Smooth muscle cell (in vitro differentiated cells): ENCODE measurements at regions not wholly inside any gene's neighbourhood (a gene's known extent, or its start where the extent isn't known, plus 50 kb on each side); places are given as distances from the start of the nearest gene placed in this dataset.
A peak's percentile ranks its signal among the peaks of the same experiment; 100 is the strongest.
"Not testable (repeated sequence)": the region's sequence is repeated elsewhere in the genome, so short reads cannot be mapped to it uniquely, and the experiment has no call there.

Source experiments
- DNase-seq: peaks from one replicate; lab custom pipeline; 2025; ENCODE audit not compliant: unreplicated experiment; lab: John Stamatoyannopoulos, UW
- H2AFZ ChIP-seq: fragments of 200-600 bp; sonication (generic); 2 replicates; pipeline ENCODE4 v1.6.0; 2016; ENCODE audit warnings: antibody characterized with exemption, low read depth, mild to moderate bottlenecking
- H3F3A ChIP-seq: fragments of 200-600 bp; sonication (generic); 2 replicates; pipeline ENCODE4 v1.6.0; 2017; ENCODE audit warnings: antibody characterized with exemption, low read depth
- H3K27ac ChIP-seq: fragments of 200-600 bp; sonication (generic); 2 replicates; pipeline ENCODE4 v1.5.1; 2016; ENCODE audit warnings: low read depth, mild to moderate bottlenecking
- H3K27me3 ChIP-seq: fragments of 200-600 bp; sonication (generic); 2 replicates; pipeline ENCODE4 v1.6.1; 2016; ENCODE audit warnings: low read depth, mild to moderate bottlenecking
- H3K36me3 ChIP-seq: fragments of 200-600 bp; sonication (generic); 2 replicates; pipeline ENCODE4 v1.5.1; 2016; ENCODE audit warnings: low read depth
- H3K4me1 ChIP-seq: fragments of 200-600 bp; sonication (generic); 2 replicates; pipeline ENCODE4 v1.5.1; 2016; ENCODE audit warnings: low read depth
- H3K4me2 ChIP-seq: fragments of 200-600 bp; sonication (generic); 2 replicates; pipeline ENCODE4 v1.6.0; 2016; ENCODE audit warnings: mild to moderate bottlenecking
- H3K4me3 ChIP-seq: fragments of 200-600 bp; sonication (generic); 2 replicates; pipeline ENCODE4 v1.5.1; 2016; ENCODE audit warnings: mild to moderate bottlenecking
- H3K79me2 ChIP-seq: fragments of 200-600 bp; sonication (generic); 2 replicates; pipeline ENCODE4 v1.6.0; 2016; ENCODE audit warnings: low read depth, mild to moderate bottlenecking
- H3K9ac ChIP-seq: fragments of 200-600 bp; sonication (generic); 2 replicates; pipeline ENCODE4 v1.6.0; 2016; ENCODE audit warnings: low read depth
- H3K9me3 ChIP-seq: fragments of 200-600 bp; sonication (generic); replicated peaks from 2 replicates; pipeline ENCODE4 v1.5.1; 2016; ENCODE audit warnings: low read depth
- H4K20me1 ChIP-seq: fragments of 200-600 bp; sonication (generic); 2 replicates; pipeline ENCODE4 v1.6.0; 2016; ENCODE audit warnings: low read depth
- WGBS: methylation state at CpG from one replicate; pipeline ENCODE4 v1.1.7; 2016; ENCODE audit warnings: low lambda C conversion rate; 5-methylcytosine and 5-hydroxymethylcytosine counted together

DNA sequence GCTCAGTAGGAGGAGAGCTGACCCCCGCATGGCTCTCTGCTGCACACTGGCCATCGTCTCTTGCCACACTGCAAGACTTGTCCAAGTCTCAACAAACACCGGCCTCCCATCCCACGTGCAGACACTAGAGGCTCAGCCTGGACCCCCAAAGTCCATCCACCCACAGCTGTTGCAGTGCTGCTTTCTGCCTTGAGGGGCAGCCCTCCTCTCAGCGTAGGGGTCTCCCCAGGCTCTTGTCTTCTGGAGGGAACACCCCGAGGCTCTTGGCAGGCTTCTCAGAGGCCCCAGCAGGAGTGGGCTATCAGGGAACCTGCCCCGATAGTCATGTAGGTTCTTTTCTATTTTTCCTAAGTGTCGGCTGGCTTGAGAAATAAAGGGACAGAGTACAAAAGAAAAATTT lies 75.5 kb upstream of the MTLN start:
- not testable (repeated sequence) for H3K27ac ChIP-seq, DNase-seq, H3F3A ChIP-seq, H3K4me3 ChIP-seq, H3K9me3 ChIP-seq, H3K4me2 ChIP-seq, H3K9ac ChIP-seq, H4K20me1 ChIP-seq, H3K27me3 ChIP-seq, H3K4me1 ChIP-seq, H3K79me2 ChIP-seq, H3K36me3 ChIP-seq, H2AFZ ChIP-seq
- WGBS: no CpG with 5 or more reads among the region's 8 CpGs

DNA sequence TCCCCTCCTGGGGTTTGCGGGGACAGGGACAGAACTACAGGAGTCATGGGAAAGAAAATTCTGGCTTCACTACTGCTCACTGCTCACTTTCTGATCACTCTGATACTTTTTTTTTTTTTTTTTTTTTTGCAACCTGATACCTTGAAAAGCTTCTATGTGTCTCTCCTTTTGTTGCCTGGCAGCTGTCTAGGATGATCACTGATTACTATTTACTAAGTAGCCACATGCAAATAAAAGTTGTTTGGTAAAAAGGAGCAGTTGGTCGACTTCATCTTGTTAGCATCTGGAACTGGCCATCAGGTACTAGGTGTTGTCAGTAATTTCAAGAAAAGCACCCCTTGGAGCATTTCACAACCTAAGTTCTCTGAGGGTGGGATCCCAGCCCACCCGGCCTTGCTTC lies 74.9 kb upstream of the MTLN start:
- not testable (repeated sequence) for H3K27ac ChIP-seq, H4K20me1 ChIP-seq, H3K36me3 ChIP-seq, H3F3A ChIP-seq, H3K4me3 ChIP-seq, H3K9me3 ChIP-seq, H3K27me3 ChIP-seq, H3K4me2 ChIP-seq, H2AFZ ChIP-seq, H3K9ac ChIP-seq, H3K79me2 ChIP-seq, DNase-seq, H3K4me1 ChIP-seq
- no CpG with 5 or more reads among the region's 3 CpGs for WGBS

DNA sequence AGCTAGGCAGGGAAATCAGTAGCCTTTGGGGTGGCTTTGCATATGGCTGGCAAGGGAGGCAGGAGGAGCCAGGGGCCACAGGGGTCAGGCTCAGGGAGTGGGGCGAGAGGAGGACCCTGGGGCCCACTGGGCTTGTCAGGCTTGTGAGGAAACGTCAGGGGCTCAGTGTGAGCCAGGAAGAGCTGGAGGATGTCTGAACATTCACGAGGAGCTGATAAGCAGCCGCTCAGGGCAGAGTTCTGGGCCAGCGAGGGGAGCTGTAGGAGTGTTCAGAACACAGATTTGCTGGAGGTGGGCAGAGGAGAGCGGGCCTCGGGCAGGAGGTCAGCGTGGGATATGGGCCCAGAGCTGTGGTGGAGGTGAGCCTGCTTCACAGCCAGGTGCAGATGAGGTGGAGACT lies 72.7 kb upstream of the MTLN start:
- not testable (repeated sequence) for H3K79me2 ChIP-seq, H3K27ac ChIP-seq, H3K4me2 ChIP-seq, H3F3A ChIP-seq, H3K27me3 ChIP-seq, H3K9ac ChIP-seq, H3K9me3 ChIP-seq, H2AFZ ChIP-seq, DNase-seq, H3K36me3 ChIP-seq, H4K20me1 ChIP-seq, H3K4me1 ChIP-seq, H3K4me3 ChIP-seq
- WGBS: no CpG with 5 or more reads among the region's 8 CpGs

DNA sequence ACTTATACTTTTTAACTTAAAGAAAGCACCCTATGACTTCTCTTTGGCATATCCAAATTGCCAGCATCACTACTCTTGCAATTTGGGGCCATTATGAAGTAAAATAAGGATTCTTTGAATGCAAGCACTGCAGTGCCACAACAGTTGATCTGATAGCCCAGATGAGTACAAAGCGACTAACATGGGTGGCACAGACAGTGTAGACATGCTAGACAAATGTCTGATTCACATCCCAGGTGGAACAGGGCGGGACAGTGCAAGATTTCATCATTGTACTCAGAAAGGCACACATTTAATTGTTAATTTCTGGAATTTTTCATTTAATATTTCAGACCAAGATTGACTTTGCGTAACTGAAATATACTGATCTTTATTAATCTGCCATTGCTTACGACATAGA lies 68.5 kb upstream of the MTLN start:
- not testable (repeated sequence) for H3F3A ChIP-seq, H3K4me3 ChIP-seq, DNase-seq, H3K9ac ChIP-seq, H3K27me3 ChIP-seq, H4K20me1 ChIP-seq, H3K4me1 ChIP-seq, H3K79me2 ChIP-seq, H3K36me3 ChIP-seq, H2AFZ ChIP-seq, H3K4me2 ChIP-seq, H3K9me3 ChIP-seq, H3K27ac ChIP-seq
- WGBS: 92% methylated on average over 2 of the region's 4 CpGs

DNA sequence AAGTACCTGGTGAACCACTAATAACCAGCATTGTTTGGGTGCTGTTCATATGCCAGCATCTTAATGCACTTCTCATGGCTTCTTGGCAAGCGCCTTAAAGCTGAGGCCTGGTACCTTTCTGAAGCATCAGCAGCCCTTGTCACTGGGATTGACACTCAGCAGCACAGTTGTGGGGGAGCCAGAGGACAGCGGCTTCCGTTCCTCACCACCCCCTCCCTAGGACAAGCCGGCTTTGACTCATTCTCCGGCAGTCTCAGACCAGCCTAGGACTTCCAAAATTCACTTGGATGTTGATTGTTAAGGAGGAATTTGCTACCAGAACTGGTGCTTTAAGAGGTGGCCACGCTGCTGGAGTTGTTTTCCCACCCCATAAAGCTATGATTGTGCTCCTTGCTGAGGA lies 64.7 kb upstream of the MTLN start:
- DNase-seq, H2AFZ ChIP-seq, H3K79me2 ChIP-seq, H3K27me3 ChIP-seq, H3K9ac ChIP-seq, H3K4me1 ChIP-seq, H3K4me3 ChIP-seq, H3K4me2 ChIP-seq, H4K20me1 ChIP-seq, H3K27ac ChIP-seq, H3K9me3 ChIP-seq, H3F3A ChIP-seq, H3K36me3 ChIP-seq: not testable (repeated sequence)
- WGBS: no CpG with 5 or more reads among the region's 6 CpGs

DNA sequence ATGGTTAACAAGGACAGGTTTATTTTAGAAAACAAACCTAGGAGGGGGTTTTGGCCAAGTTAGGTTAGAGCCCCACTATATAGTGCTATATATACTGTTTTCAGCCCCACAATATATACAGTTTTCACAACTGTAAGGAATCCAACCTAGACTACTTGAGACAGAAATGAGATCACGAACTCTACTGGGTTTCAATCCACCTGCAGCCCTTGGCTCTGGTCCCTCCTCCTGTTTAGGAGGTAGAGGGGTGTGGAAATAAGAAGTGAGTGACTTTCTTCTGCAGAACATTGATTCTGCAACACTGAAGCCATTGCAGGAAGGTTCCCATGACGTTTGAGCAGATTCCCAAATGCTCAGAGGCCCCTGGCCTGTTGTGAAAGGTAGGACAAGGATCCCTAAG lies 63.7 kb upstream of the MTLN start:
- H3K27ac ChIP-seq, H3K4me2 ChIP-seq, H2AFZ ChIP-seq, H3K9ac ChIP-seq, H3K9me3 ChIP-seq, H3K79me2 ChIP-seq, H3K36me3 ChIP-seq, H3K4me1 ChIP-seq, H3F3A ChIP-seq, H3K4me3 ChIP-seq, H3K27me3 ChIP-seq, H4K20me1 ChIP-seq, DNase-seq: not testable (repeated sequence)
- 86% methylated on average over 1 of the region's 2 CpGs for WGBS

DNA sequence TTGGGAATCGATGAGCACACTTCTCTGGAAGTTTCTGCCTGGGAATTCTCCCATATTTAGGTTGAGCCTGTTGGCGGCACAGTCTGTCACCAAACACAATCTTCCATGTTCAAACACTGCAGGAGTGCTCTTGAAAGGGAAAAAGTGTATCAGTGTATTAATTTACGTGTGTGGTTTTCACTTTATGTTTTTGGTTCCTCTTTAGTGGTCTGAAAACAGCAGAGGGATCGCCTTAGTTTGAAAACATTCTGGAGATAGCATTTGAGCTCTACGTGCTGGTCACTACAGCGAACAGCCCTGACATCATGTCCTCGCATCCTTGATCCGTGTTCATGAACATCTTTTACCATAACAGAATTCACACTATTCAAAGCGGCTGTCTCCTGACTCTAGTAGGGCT lies 57.3 kb upstream of the MTLN start:
- H4K20me1 ChIP-seq, H3K27ac ChIP-seq, H2AFZ ChIP-seq, DNase-seq, H3K36me3 ChIP-seq, H3K9ac ChIP-seq, H3K79me2 ChIP-seq, H3K4me3 ChIP-seq, H3K9me3 ChIP-seq, H3K27me3 ChIP-seq, H3K4me2 ChIP-seq, H3F3A ChIP-seq, H3K4me1 ChIP-seq: not testable (repeated sequence)
- 96% methylated on average over 6 of the region's 9 CpGs for WGBS

DNA sequence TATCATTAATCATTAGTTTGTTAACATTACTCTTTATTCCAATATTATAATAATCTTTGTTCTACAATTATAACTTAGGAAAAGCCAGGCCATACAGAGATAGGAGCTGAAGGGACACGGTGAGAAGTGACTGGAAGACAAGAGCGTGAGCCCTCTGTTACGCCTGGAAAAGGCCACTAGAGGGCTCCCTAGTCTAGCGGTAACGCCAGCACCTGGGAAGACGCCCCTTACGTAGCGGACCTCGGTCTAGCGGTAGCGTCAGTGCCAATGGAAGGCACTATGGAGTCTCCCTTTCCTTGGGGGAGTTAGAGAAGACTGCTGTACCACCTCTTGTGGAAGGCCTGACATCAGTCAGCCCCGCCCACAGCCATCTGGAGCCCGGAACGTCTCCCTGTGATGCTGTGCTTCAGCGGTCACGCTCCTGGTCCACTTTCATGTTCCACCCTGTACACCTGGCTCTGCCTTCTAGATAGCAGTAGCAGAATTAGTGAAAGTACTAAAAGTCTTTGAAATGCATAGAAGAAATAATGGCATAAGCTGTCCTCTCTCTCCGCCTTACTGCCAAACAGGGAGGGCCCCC lies 55.6 kb upstream of the MTLN start:
- H2AFZ ChIP-seq, H3K79me2 ChIP-seq, H3K27me3 ChIP-seq, H4K20me1 ChIP-seq, H3K9ac ChIP-seq, H3K4me1 ChIP-seq, DNase-seq, H3F3A ChIP-seq, H3K27ac ChIP-seq, H3K9me3 ChIP-seq, H3K36me3 ChIP-seq: not testable (repeated sequence)
- H3K4me3 ChIP-seq: peak overlapping the region; percentile 24
- H3K4me2 ChIP-seq: peak overlapping the region; percentile 73
- 53% methylated on average over 6 of the region's 17 CpGs for WGBS

DNA sequence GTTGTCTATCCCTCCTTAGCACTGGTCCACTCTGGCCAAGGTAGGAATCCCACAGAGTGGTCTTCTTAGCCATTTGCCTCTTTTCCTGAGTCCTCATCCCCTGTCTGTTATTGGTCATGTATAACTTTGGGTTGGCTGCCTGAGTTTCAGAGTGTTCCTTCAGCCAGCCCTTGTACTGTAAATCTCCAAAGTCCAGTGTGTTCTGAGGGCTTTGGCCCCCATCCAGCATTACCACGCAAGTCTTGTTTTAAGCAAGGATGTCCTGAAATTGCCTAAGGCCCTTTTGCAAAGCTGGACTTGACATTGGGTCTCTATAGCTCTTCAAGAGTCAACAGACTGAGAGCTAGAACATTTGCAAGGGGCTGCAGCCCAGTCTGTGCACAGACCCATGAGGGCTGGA lies 52.5 kb upstream of the MTLN start:
- not testable (repeated sequence) for H3F3A ChIP-seq, H3K36me3 ChIP-seq, H3K27me3 ChIP-seq, H3K79me2 ChIP-seq, H2AFZ ChIP-seq, DNase-seq, H4K20me1 ChIP-seq, H3K4me3 ChIP-seq, H3K9ac ChIP-seq, H3K27ac ChIP-seq, H3K4me2 ChIP-seq, H3K4me1 ChIP-seq, H3K9me3 ChIP-seq
- WGBS: no CpG with 5 or more reads among the region's 1 CpG
